Fibroblast of lung (primary cell): ENCODE measurements at regions not wholly inside any gene's neighbourhood (a gene's known extent, or its start where the extent isn't known, plus 50 kb on each side); places are given as distances from the start of the nearest gene placed in this dataset.

ENCODE experiments used
- DNase-seq, 2 donors: peaks; one replicate each; pipeline versions ENCODE4 v3.0.0 to v3.0.0-alpha.2; 2010; ENCODE audit warnings: low read depth in 2 of 2
- H2AFZ ChIP-seq: 2 replicates; pipeline ENCODE4 v1.5.1; 2012; ENCODE audit warnings: low read length, control low read depth, inconsistent platforms
- H3K27ac ChIP-seq: 2 replicates; pipeline ENCODE4 v1.5.1; 2011; ENCODE audit warnings: low read length, control low read depth; ENCODE audit not compliant: insufficient read depth
- H3K27me3 ChIP-seq: 2 replicates; pipeline ENCODE4 v1.5.1; 2011; ENCODE audit warnings: mild to moderate bottlenecking, low read length; ENCODE audit not compliant: control insufficient read depth, insufficient read depth
- H3K36me3 ChIP-seq: 2 replicates; pipeline ENCODE4 v1.5.1; 2011; ENCODE audit warnings: low read length; ENCODE audit not compliant: control insufficient read depth, insufficient read depth
- H3K4me1 ChIP-seq: 2 replicates; pipeline ENCODE4 v1.5.1; 2011; ENCODE audit warnings: low read length; ENCODE audit not compliant: control insufficient read depth, insufficient read depth; ENCODE audit errors: extremely low read depth
- H3K4me2 ChIP-seq: 2 replicates; pipeline ENCODE4 v1.5.1; 2011; ENCODE audit warnings: low read length, control low read depth; ENCODE audit not compliant: insufficient read depth; ENCODE audit errors: extremely low read depth
- H3K4me3 ChIP-seq, 4 experiments: fragments of 200-600 bp in 1 of 4; sonication (generic) in 1 of 4; replicated peaks in 1 of 4; 2 replicates each; pipeline ENCODE4 v1.5.1; 2011 to 2016; ENCODE audit warnings: low read length in 4 of 4, low read depth in 3 of 4, mild to moderate bottlenecking in 3 of 4, control low read depth in 2 of 4, inconsistent platforms in 1 of 4, mixed read lengths in 1 of 4; ENCODE audit not compliant: insufficient read depth in 1 of 4; ENCODE audit errors: control extremely low read depth in 1 of 4
- H3K79me2 ChIP-seq: 2 replicates; pipeline ENCODE4 v1.5.1; 2012; ENCODE audit warnings: mild to moderate bottlenecking, low read length, inconsistent platforms; ENCODE audit not compliant: control insufficient read depth, insufficient read depth
- H3K9ac ChIP-seq: 2 replicates; pipeline ENCODE4 v1.5.1; 2011; ENCODE audit warnings: mild to moderate bottlenecking, low read length, control low read depth; ENCODE audit not compliant: insufficient read depth
- H3K9me3 ChIP-seq: 2 replicates; pipeline ENCODE4 v1.5.1; 2012; ENCODE audit warnings: low read depth, low read length; ENCODE audit not compliant: control insufficient read depth, insufficient read depth
- H4K20me1 ChIP-seq: 2 replicates; pipeline ENCODE4 v1.5.1; 2011; ENCODE audit warnings: low read length; ENCODE audit not compliant: control insufficient read depth, insufficient read depth; ENCODE audit errors: extremely low read depth
- CTCF ChIP-seq, 2 donors: IDR thresholded peaks in 1 of 2; conservative IDR thresholded peaks in 1 of 2; 1 replicate in 1 of 2; 2 replicates in 1 of 2; pipeline ENCODE4 v1.5.1; 2011 to 2012; ENCODE audit warnings: low read length in 2 of 2, control low read depth in 1 of 2, inconsistent platforms in 1 of 2, low read depth in 1 of 2, mild to moderate bottlenecking in 1 of 2
- EZH2 ChIP-seq: IDR thresholded peaks from 2 replicates; pipeline ENCODE4 v1.5.1; 2012; ENCODE audit warnings: low read length, control low read depth, mild to moderate bottlenecking; ENCODE audit errors: missing control alignments

DNA sequence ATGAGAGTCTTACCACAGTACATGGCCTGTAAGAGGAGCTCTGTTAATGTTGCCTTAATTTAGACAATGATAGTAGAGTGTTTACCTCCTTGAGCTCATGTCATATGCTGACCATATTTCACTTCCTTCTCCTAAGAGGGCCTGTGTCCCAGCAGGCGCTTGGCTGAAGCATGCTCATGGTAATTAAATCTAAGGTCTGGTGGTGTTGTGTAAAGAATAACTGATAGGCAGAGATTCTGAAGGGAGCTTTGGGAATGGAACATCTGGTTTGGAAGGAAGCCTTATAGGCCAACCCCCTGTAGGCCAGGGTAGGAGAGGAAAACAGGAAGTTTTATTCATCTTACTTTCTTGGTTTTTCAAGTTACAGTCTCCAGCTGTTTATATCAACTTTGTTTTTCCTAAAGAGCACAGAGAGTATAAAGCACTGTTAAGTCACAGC, 300.2 kb downstream of the USP46 start:
- Histone ChIP-seq H3K4me3 (no peak overlapping the region), H3K36me3 (no peaks in the 10 kb centered on the region), H4K20me1 (no peaks in the 10 kb centered on the region), H3K27ac (no peak overlapping the region), H2AFZ (no peak overlapping the region), H3K4me1 (no peaks in the 10 kb centered on the region), H3K4me2 (no peak overlapping the region), H3K9ac (no peak overlapping the region), H3K27me3 (no peaks in the 10 kb centered on the region), H3K9me3 (no peaks in the 10 kb centered on the region), H3K79me2 (no peaks in the 10 kb centered on the region)
- TF ChIP-seq EZH2 (no peak), CTCF (conservative IDR thresholded peaks at IDR 0.05 in 1 of 2, IDR thresholded peaks at IDR 0.05 in 1 of 2; ENCODE audit: low read depth in 1 of 2, low read length in 2 of 2) (no peak)
- DNase-seq: no peak

GRCh38 chr4:52366191-52366590, 292.9 kb downstream of the USP46 start:
- no peak for DNase-seq
- Histone ChIP-seq H3K79me2 (no peaks in the 10 kb centered on the region), H3K4me2 (no peak overlapping the region), H4K20me1 (no peaks in the 10 kb centered on the region), H3K27ac (no peak overlapping the region), H2AFZ (no peak overlapping the region), H3K9ac (no peak overlapping the region), H3K36me3 (no peaks in the 10 kb centered on the region), H3K9me3 (no peaks in the 10 kb centered on the region), H3K4me1 (no peaks in the 10 kb centered on the region), H3K4me3 (no peak overlapping the region), H3K27me3 (no peaks in the 10 kb centered on the region)
- TF ChIP-seq EZH2: no peak
- no peak for TF ChIP-seq CTCF (conservative IDR thresholded peaks at IDR 0.05 in 1 of 2, IDR thresholded peaks at IDR 0.05 in 1 of 2; ENCODE audit: low read depth in 1 of 2, low read length in 2 of 2)

GRCh38 chr4:52366621-52367020, 292.5 kb downstream of the USP46 start:
- no peak overlapping the region for H2AFZ ChIP-seq
- H3K9ac ChIP-seq: no peak overlapping the region
- DNase-seq: no peak
- H3K9me3 ChIP-seq: no peaks in the 10 kb centered on the region
- H4K20me1 ChIP-seq: no peaks in the 10 kb centered on the region
- H3K36me3 ChIP-seq: no peaks in the 10 kb centered on the region
- no peaks in the 10 kb centered on the region for H3K79me2 ChIP-seq
- H3K27ac ChIP-seq: no peak overlapping the region
- no peak overlapping the region for H3K4me3 ChIP-seq
- TF ChIP-seq EZH2: no peak
- TF ChIP-seq CTCF (conservative IDR thresholded peaks at IDR 0.05 in 1 of 2, IDR thresholded peaks at IDR 0.05 in 1 of 2; ENCODE audit: low read depth in 1 of 2, low read length in 2 of 2): no peak
- no peaks in the 10 kb centered on the region for H3K4me1 ChIP-seq
- H3K27me3 ChIP-seq: no peaks in the 10 kb centered on the region
- H3K4me2 ChIP-seq: no peak overlapping the region
